Parathyroid adenoma (tissue), 2 donors: ENCODE measurements at regions not wholly inside any gene's neighbourhood (a gene's known extent, or its start where the extent isn't known, plus 50 kb on each side); places are given as distances from the start of the nearest gene placed in this dataset.

Experiments
- H2AFZ ChIP-seq: fragments of 300-600 bp; sonication (generic); one replicate; pipeline ENCODE4 v1.7.0; 2017; ENCODE audit warnings: antibody characterized with exemption, mild to moderate bottlenecking
- H3K27ac ChIP-seq: fragments of 300-600 bp; sonication (generic); one replicate; pipeline ENCODE4 v1.7.0; 2017
- H3K27me3 ChIP-seq: fragments of 300-600 bp; sonication (generic); one replicate; pipeline ENCODE4 v1.7.0; 2017; ENCODE audit warnings: low read length; ENCODE audit not compliant: control insufficient read depth, insufficient read depth
- H3K36me3 ChIP-seq: fragments of 300-600 bp; sonication (generic); one replicate; pipeline ENCODE4 v1.7.0; 2017; ENCODE audit warnings: low read length; ENCODE audit not compliant: control insufficient read depth, insufficient read depth
- H3K4me1 ChIP-seq: fragments of 300-600 bp; sonication (generic); one replicate; pipeline ENCODE4 v1.7.0; 2017; ENCODE audit warnings: control low read depth
- H3K4me2 ChIP-seq: fragments of 300-600 bp; sonication (generic); one replicate; pipeline ENCODE4 v1.7.0; 2017; ENCODE audit warnings: low read length
- H3K4me3 ChIP-seq: fragments of 300-600 bp; sonication (generic); one replicate; pipeline ENCODE4 v1.7.0; 2017; ENCODE audit warnings: low read depth, low read length
- H3K79me2 ChIP-seq: fragments of 300-600 bp; sonication (generic); one replicate; pipeline ENCODE4 v1.7.0; 2017; ENCODE audit warnings: control low read depth
- H3K9ac ChIP-seq: fragments of 300-600 bp; sonication (generic); one replicate; pipeline ENCODE4 v1.7.0; 2017; ENCODE audit warnings: mild to moderate bottlenecking
- H3K9me3 ChIP-seq: fragments of 300-600 bp; sonication (generic); one replicate; pipeline ENCODE4 v1.7.0; 2017; ENCODE audit warnings: low read length; ENCODE audit not compliant: control insufficient read depth
- CTCF ChIP-seq: fragments of 300-600 bp; sonication (generic); IDR thresholded peaks from one replicate; pipeline ENCODE4 v1.7.0; 2017; ENCODE audit warnings: antibody characterized with exemption, mild to moderate bottlenecking
- donor health status: primary hyperparathyroidism.

- Histone ChIP-seq H3K4me1 (peaks cover 4% of the 10 kb centered on the region), H3K4me3 (peak overlapping the region; percentile 69), H3K4me2 (peak overlapping the region; percentile 81), H3K36me3 (no peaks in the 10 kb centered on the region), H3K27me3 (no peaks in the 10 kb centered on the region), H3K9ac (no peak overlapping the region), H3K9me3 (no peaks in the 10 kb centered on the region), H3K27ac (no peak overlapping the region), H2AFZ (peak overlapping the region; percentile 84), H3K79me2 (no peaks in the 10 kb centered on the region)
- peak; percentile 75 for TF ChIP-seq CTCF
These were observed 65.8 kb upstream of the ARMC2 start for GRCh38 chr6:108782179-108783041.

GRCh38 chr6:108785653-108786052 is 62.6 kb upstream of the ARMC2 start:
- no peaks in the 10 kb centered on the region for H3K27me3 ChIP-seq
- no peak overlapping the region for H3K4me2 ChIP-seq
- H3K9ac ChIP-seq = no peak overlapping the region
- H2AFZ ChIP-seq = no peak overlapping the region
- H3K4me1 ChIP-seq = peaks cover 4% of the 10 kb centered on the region
- TF ChIP-seq CTCF = no peak
- no peak overlapping the region for H3K27ac ChIP-seq
- no peaks in the 10 kb centered on the region for H3K36me3 ChIP-seq
- H3K9me3 ChIP-seq = no peaks in the 10 kb centered on the region
- no peaks in the 10 kb centered on the region for H3K79me2 ChIP-seq
- H3K4me3 ChIP-seq = no peak overlapping the region

- H2AFZ ChIP-seq = no peak overlapping the region
- H3K4me1 ChIP-seq = no peaks in the 10 kb centered on the region
- H3K9me3 ChIP-seq = no peaks in the 10 kb centered on the region
- no peak overlapping the region for H3K27ac ChIP-seq
- no peaks in the 10 kb centered on the region for H3K79me2 ChIP-seq
- TF ChIP-seq CTCF = no peak
- no peak overlapping the region for H3K9ac ChIP-seq
- H3K27me3 ChIP-seq = no peaks in the 10 kb centered on the region
- no peak overlapping the region for H3K4me3 ChIP-seq
- H3K36me3 ChIP-seq = no peaks in the 10 kb centered on the region
- H3K4me2 ChIP-seq = no peak overlapping the region
These were observed 59.8 kb upstream of the ARMC2 start for GRCh38 chr6:108788416-108788815.

- no peak overlapping the region for H3K4me3 ChIP-seq
- H3K79me2 ChIP-seq = no peaks in the 10 kb centered on the region
- TF ChIP-seq CTCF = no peak
- H3K27me3 ChIP-seq = no peaks in the 10 kb centered on the region
- no peaks in the 10 kb centered on the region for H3K4me1 ChIP-seq
- H3K9me3 ChIP-seq = no peaks in the 10 kb centered on the region
- H3K36me3 ChIP-seq = no peaks in the 10 kb centered on the region
- no peak overlapping the region for H3K4me2 ChIP-seq
- H3K9ac ChIP-seq = no peak overlapping the region
- no peak overlapping the region for H3K27ac ChIP-seq
- no peak overlapping the region for H2AFZ ChIP-seq
These were observed 58.7 kb upstream of the ARMC2 start for GRCh38 chr6:108789475-108789874.

- H2AFZ ChIP-seq = no peak overlapping the region
- no peak overlapping the region for H3K9ac ChIP-seq
- no peak overlapping the region for H3K4me2 ChIP-seq
- no peaks in the 10 kb centered on the region for H3K4me1 ChIP-seq
- TF ChIP-seq CTCF = no peak
- H3K27ac ChIP-seq = no peak overlapping the region
- H3K36me3 ChIP-seq = no peaks in the 10 kb centered on the region
- H3K4me3 ChIP-seq = no peak overlapping the region
- no peaks in the 10 kb centered on the region for H3K27me3 ChIP-seq
- H3K9me3 ChIP-seq = no peaks in the 10 kb centered on the region
- H3K79me2 ChIP-seq = no peaks in the 10 kb centered on the region
These were observed 56.5 kb upstream of the ARMC2 start for GRCh38 chr6:108791700-108792099.
